Esophagus squamous epithelium (tissue), 4 donors: ENCODE measurements at regions not wholly inside any gene's neighbourhood (a gene's known extent, or its start where the extent isn't known, plus 50 kb on each side); places are given as distances from the start of the nearest gene placed in this dataset.

Experiments
- POLR2A ChIP-seq, 4 donors: fragments of 450-650 bp; IDR thresholded peaks; one replicate each; pipeline ENCODE4 v1.6.1; 2017; ENCODE audit warnings: antibody characterized with exemption in 4 of 4, mild to moderate bottlenecking in 4 of 4, moderate library complexity in 3 of 4
- TF ChIP-seq, protein P1 (sequence below), 6 experiments: fragments of 450-650 bp in 4 of 6; fragments of 200-600 bp in 2 of 6; sonication (generic) in 2 of 6; IDR thresholded peaks; one replicate each; pipeline ENCODE4 v1.5.1; 2016 to 2019; ENCODE audit warnings: antibody characterized with exemption in 6 of 6, mild to moderate bottlenecking in 4 of 6, moderate library complexity in 4 of 6

DNA sequence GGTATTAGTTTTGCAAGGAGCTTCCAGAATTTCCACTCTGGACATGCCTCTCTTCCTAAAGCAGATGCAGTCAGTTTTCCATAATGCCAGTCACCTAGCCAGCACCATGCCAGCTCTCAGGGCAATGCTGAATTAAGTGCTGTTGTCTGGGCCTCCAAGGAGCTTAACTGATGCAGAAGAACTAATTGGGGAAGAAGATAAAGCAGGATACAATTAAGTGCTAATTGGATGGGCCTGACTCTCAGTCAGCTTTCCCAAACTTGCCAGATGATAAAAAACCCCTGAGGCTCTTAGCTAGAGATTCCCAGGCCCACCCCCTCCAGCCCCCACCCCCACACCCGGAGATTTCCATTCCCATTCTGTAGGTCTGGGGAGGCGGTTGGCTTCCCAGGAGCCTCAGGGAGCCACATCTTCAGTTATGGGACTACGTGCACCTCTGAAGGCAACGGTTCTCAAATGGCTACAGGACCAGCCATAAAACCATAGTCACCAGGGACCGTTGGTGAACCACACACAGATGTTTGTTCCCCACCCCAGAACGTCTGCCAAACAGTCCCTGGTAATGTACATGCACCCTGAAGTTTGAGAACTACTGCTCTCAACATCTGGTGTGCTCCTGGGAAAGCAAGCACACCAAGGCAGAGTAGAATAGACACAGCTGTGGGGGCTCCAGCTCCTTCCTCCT is 499.1 kb upstream of the CDH5 start:
- TF ChIP-seq POLR2A (IDR thresholded peaks at IDR 0.05), result no peak
- TF ChIP-seq, protein P1, sequence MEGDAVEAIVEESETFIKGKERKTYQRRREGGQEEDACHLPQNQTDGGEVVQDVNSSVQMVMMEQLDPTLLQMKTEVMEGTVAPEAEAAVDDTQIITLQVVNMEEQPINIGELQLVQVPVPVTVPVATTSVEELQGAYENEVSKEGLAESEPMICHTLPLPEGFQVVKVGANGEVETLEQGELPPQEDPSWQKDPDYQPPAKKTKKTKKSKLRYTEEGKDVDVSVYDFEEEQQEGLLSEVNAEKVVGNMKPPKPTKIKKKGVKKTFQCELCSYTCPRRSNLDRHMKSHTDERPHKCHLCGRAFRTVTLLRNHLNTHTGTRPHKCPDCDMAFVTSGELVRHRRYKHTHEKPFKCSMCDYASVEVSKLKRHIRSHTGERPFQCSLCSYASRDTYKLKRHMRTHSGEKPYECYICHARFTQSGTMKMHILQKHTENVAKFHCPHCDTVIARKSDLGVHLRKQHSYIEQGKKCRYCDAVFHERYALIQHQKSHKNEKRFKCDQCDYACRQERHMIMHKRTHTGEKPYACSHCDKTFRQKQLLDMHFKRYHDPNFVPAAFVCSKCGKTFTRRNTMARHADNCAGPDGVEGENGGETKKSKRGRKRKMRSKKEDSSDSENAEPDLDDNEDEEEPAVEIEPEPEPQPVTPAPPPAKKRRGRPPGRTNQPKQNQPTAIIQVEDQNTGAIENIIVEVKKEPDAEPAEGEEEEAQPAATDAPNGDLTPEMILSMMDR (IDR thresholded peaks at IDR 0.05), result no peak
